NCI-H1105 (cell line): ENCODE measurements at regions not wholly inside any gene's neighbourhood (a gene's known extent, or its start where the extent isn't known, plus 50 kb on each side); places are given as distances from the start of the nearest gene placed in this dataset.
A peak's percentile ranks its signal among the peaks of the same experiment; 100 is the strongest.
"Not testable (repeated sequence)": the region's sequence is repeated elsewhere in the genome, so short reads cannot be mapped to it uniquely, and the experiment has no call there.

ENCODE experiments used
- DNase-seq: peaks from one replicate; lab custom pipeline; 2025; lab: John Stamatoyannopoulos, UW

- DNase-seq = no peak
Measured at GRCh38 chrX:117487421-117487820, 629.2 kb downstream of the KLHL13 start.

GRCh38 chrX:117483950-117484349, 632.7 kb downstream of the KLHL13 start:
- DNase-seq = no peak

DNA sequence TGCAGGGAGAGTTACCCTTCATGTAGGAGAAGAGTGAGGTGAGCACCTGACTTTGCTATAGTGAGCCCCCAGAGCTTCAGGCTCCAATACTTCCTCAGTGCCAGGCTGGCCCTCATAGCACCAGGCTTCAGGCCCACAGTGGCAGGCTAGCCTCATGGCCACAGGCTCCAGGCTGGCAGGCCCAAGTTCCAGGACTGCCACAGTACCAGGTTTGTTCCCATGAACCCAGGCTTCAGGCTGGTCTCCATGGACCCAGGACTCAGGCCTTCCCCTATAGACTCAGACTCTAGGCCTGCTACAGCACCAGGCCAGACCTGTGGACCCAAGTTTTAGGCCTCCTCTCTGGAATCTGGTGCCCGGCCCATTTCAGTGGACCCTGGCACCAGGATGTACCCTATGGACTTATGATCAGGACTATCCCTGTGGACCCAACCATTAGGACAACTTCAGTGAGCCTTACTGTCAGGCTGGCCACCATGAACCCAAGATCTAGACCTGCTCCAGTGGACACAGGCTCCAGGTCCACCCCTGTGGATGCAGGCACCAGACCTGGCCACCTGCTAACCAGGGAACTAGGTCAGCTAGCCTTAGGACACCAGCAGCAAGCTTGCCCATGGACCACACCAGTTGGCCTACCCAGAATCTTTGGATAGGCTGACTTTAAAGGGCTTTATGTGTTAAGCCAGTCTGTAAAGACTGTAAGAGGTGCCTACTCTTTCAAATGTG, 658.2 kb downstream of the KLHL13 start:
- DNase-seq = no peak

- no peak for DNase-seq
Measured at GRCh38 chrX:117455787-117456186, 660.8 kb downstream of the KLHL13 start.

DNA sequence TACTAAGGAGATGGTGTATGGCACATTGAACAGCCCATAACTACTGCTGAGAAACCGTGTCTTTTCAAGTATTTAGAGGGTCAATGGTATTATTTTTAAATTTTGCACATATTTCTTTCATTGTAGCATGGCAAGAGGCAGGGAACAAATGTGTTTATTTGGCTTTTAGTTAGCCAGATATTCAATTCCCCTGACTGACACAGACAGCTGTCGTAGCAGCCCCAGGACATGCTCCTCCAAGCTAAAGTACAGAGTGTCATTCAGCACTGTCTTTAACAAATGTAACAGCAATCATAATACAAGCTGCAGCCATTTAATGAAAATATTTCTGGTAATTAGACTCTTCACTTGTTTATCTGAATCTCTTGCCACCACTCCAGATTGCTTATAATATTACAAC, 687.1 kb downstream of the KLHL13 start:
- DNase-seq = no peak

DNA sequence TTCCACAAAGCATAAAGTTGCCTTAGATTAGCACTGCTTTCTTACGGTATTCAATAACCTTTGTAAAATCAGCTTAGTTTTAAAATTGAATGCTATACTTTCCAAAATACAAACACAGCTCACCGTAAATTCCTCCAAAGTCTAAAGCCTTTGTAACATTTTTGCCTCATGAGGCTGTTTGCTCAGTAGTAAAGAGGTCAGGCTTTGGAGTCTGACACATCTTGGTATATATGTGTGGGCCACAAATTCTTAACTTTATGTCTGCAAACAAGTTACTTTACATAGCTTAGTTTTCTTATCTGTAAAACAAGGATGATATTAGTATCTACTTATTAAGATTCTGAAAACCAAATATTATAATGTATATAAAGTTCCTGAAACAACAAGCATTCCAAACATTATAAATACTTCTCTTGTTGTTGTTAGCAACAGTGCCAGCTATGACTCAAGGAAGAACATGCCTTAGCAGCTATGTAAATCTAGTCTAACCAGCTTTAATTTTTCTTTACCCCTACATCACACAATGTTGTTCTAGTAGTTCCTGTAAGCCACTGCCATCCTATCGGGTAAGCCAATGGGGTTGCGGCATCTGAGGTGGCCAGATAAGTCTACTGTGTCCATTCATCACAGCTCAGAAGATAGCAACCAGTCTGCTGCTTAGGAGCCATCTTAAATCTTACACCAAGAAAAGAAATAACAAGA, 709.0 kb downstream of the KLHL13 start:
- no peak for DNase-seq

- DNase-seq = no peak
Measured at GRCh38 chrX:117400839-117401238, 715.8 kb downstream of the KLHL13 start.

DNA sequence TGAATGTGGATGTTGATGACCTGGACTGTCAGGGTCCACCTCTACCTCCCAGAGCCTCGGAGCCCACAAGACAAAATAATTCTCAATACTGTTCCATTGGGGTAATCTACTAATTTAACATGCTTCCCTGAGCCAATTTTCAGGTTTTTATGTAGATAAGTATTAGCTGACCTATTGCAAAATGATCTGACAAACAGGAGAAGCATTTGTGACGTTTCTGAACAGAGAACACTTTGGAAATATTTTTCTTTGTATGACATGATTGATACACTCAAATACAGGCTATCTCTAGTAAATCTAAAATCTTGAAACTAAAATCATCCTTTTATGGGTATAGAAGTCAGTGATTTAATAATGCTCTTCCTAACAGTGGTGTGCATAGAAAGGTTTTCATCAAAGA, 716.6 kb downstream of the KLHL13 start:
- no peak for DNase-seq

DNA sequence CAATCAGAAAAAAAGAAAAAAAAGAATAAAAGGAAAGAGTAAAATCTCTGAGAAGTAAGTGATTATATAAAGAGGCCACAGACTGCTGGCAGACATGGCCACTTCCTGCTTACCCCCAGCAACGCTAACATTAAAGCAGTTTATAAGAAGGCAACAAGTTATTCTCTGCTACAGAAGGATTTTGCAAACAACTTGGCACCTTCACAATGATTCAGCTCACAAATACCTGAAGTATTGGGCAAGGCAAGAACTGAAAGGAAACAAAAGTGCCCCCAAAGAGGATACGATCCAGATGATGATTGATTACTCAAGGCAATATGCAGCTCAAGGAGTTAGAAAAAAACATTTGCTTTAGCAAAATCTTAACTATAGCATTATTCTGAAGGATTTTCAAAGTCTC, 718.8 kb downstream of the KLHL13 start:
- DNase-seq = no peak

GRCh38 chrX:117394506-117395070, 722.0 kb downstream of the KLHL13 start:
- not testable (repeated sequence) for DNase-seq

DNA sequence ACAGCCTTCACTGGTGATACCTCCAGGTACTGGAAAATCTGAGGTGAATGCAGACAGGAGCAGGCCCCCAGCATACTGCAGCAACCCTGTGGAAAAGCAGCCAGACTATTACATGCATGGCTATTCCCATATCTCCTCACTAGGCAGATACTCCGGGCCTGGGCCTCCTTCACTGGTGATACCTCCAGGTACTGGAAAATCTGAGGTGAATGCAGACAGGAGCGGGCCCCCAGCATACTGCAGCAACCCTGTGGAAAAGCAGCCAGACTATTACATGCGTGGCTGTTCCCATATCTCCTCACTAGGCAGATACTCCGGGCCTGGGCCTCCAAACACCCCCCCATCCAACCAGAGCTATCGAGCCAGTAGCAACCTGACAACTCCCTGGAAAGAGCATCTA, 724.2 kb downstream of the KLHL13 start:
- DNase-seq = not testable (repeated sequence)

- DNase-seq = no peak
Measured at GRCh38 chrX:117376460-117376859, 740.1 kb downstream of the KLHL13 start.

DNA sequence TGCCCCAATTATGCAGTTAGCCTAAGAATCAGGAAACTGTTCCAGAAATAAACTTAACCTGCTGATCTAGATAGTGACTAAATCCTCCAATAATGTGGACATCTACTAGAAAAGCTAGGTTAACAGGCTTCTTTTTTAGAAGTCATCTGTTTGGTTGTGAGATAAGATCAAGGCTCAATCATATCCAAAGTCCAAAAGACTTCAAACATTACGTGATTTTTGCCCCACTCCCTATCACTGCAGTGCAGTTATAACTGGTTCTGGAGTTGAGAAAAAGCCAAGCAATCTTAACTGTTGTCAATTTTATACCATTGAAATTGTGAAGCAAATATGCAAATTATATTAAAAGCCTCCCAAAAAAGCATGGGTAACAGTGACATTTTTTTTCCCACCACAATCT, 781.4 kb downstream of the KLHL13 start:
- no peak for DNase-seq

DNA sequence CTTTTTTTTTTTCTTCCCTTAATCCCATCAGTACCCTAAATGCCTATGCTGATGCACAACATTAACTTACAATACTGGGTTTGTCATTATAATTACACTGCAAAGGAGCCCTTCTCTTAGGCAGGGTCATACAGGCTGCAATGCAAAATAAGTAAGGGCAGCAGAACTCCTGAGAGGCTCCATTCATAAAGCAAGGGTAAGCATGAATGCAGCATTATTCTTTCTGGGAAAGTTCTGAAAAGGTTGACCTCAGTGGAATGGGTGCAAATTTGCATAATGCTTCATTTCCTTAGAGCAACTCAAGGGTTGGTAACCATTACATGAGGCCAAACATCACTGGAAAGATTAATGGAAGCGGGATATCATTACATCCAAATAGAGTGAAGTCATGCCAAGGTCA, 789.2 kb downstream of the KLHL13 start:
- DNase-seq = no peak

DNA sequence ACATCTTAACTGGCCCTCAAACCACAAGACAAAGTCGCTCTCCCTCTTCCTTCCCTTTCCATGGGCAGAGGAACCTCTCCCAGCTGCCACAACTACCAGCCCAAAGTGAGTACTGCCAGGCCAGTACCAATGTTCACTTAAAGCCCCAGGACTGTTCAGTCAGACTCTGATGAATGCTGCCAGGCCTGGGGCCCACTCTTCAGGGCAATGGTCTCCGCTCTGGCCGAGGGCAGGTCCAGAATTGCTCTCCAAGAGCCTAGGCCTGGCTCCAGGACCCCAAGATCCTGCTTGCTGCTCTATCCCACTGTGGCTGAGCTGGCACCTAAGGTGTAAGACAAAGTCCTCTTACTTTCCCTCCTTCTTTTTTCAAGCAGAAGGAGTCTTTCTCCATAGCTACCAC, 790.9 kb downstream of the KLHL13 start:
- DNase-seq = no peak

DNA sequence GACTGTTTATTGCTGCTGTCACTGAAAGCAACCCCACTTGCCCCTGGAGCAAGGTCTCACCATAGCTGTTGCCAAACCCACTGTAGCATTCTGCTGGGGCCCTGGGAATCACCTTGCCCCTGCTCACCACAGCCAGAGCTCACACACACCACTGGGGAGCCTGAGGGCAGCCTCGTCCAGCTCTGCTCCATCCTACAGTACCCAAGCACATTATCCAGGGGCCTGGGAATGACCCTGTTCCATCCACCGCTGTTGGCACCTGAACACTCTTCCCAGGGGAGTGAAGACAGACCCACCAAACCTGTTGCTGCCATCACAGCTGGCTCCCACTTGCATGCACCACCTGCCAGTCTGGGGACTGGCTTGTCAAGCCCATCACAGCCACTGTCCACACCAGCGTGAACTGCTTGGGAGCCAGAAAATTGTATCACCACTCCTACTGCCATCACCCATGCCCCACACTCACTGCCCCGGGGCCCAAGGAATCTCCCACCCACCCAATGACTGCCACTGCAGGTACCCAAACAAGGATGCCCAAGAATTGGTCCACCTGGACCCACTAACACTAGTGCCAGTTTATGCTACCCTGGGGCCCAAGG, 811.3 kb downstream of the KLHL13 start:
- no peak for DNase-seq

DNA sequence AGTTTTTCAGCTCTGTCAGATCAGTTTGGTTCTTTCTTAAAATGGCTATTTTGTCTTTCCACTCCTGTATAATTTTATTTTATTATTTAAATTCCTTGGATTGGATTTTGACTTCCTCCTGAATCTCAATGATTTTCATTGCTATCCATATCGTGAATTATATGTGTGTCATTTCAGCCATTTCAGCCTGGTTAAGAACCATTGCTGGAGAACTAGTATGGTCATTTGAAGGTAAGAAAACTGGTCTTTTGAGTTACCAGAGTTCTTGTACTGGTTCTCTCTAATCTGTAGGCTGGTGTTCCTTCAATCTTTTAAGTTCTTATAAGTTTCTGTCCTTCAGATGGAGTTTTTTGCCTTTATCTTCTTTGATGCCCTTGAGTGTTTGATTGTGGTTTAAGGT, 815.5 kb downstream of the KLHL13 start:
- no peak for DNase-seq

DNA sequence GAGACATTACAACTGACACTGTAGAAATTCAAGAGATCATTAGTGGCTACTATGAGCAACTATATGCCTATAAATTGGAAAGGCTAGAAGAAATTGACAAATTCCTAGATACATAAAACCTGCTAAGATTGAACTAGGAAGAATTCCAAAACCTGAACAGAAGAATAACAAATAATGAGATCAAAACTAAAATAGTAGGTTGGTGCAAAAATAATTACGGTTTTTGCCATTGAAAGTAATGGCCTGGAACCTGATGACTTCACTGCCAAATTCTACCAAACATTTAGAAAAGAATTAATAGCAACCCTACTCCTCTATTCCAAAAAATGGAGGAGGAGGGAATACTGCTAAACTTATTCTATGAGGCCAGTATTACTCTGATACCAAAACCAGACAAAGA, 824.9 kb downstream of the KLHL13 start:
- DNase-seq = no peak

DNA sequence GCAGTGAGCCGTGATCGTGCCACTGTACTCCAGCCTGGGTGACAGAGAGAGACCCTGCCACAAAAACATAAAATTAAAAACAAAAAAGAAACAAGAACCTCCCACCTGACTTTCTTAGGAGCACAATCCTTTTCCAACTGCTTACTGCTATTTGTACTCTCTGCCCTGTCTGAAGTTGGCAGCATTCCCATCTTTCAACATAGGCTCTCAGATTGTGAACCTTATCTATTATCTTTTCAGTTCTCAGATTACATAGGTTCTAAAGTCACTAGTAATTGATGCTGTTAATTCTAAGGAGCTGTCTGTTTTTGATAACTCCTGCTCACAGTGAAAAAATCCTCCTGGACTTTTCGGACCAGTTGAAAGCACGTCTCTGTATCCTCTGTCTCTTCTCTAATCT, 812.2 kb upstream of the CT83 start:
- DNase-seq = peak; percentile 32
